ENCODE measurements at regions not wholly inside any gene's neighbourhood (a gene's known extent, or its start where the extent isn't known, plus 50 kb on each side); places are given as distances from the start of the nearest gene placed in this dataset.
"Not testable (repeated sequence)": the region's sequence is repeated elsewhere in the genome, so short reads cannot be mapped to it uniquely, and the experiment has no call there.

DNA sequence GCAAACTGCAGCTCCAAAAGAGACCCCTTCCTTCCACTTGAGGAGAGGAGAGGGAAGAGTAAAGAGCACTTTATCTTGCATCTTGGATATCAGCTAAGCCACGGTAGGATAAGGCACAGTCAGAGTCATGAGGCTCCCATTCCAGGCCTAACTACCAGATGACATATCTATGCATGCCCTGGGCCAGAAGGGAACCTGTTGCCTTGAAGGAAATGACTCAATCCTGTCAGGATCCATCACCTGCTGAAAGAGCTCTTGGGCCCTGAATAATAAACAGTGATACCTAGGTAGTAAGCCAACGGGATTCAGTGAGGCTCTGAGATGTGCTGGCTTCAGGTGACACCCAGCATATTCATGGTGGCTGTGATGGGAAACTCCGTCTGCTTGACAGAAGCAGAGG, 118.5 kb upstream of the EPHA3 start:
- DNase-seq (ENCODE audit: low spot score in 2 of 2) (no peak), FAIRE-seq (no peak)

DNA sequence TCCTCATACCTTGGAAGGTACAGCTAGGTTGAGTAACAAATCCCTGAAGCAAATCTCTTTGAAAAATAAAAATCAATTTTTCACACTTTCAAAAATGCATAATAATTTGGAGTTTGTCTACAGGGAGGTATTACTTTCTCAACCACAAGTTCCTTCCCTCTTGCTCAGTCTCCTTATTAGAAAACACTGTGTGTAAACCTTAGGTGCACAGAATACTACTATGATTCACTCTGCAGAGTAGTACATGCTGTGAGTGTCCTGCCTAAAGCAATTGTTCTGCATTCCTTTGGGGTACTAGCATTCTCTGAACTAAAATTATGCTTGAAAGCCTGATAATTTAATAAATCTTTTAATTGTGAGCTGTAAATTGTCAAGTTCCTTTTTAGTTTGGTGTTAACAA, 115.9 kb upstream of the EPHA3 start:
- DNase-seq (ENCODE audit: low spot score in 2 of 2) (no peak), FAIRE-seq (no peak)

DNA sequence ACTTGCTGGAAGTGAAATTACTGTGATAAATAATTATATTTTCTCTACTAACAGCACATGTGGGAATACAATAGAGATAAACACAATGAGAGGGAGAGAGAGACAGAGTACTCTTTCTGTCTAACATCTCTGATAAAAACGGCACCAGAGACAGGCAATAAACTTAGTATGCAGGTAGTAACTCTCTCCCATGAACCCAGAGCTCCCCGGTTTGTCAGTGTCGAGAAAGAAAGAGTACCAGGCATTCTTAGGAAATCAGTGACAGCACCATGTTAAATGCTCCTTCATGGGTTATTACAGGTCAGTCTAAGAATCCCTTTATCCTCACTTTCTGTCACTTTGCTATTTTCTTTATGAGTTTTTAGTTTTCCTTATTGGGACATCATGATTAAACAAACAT, 110.7 kb upstream of the EPHA3 start:
- no peak for DNase-seq (ENCODE audit: low spot score in 2 of 2)

DNA sequence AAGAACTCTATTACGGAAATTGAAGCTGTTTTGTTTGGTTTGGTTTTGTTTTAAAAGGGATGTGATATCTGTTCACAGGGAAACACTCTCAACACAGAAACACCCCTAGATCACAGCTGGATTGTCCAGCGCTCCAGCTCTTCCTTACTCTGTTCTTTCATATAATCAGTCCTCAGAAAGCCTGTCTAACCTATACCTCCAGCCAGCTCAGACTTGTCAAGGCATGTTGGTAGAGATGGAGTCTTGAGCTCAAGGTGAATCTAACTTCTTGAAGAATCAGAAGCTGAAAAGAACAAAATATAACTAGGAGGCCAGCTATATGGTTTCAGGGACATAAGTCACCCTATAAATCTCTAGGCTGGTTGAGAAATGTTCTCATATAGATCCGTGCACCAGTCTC, 110.2 kb upstream of the EPHA3 start:
- DNase-seq (ENCODE audit: low spot score in 2 of 2) (no peak), FAIRE-seq (no peak)

More for the DNA sequence above, 110.7 kb upstream of the EPHA3 start:
- no peak for FAIRE-seq

DNA sequence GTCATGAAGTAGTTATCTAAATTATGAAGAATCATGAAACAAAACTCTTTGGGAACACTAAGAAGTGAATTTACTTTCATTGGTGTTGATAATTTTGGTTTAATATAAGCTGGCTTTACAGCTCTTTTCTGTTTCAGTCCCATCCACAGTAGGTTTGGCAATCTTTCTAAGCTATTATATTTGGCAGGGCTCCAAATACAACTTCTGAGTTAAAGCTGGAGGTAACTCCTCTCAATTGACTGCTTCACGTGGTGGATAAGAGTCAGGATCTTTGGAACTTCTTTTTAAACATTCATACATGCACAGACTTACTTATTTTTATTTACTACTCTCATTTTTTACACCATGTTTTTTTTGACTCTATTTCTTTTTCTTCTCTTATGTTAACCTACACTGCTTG, 106.5 kb upstream of the EPHA3 start:
- no peak for DNase-seq (ENCODE audit: low spot score in 2 of 2)
- FAIRE-seq, result no peak

DNA sequence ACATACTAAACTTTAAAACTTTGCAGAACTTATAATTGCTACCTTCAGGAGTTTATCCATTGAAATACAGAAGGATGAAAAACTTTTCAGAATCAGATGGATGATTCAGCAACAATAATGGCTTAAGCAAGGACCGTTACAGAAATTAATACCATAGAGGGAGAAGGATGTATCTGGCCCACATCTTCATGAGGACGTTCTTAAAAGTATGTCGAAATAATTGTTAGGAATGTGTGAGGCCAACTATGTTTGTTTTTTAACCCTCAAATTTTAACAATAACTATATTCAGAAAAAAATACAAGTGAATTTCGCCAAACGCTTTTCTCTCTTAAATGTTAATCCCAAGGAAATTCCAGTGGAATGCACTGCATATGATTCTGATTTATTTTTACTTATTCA, 105.2 kb upstream of the EPHA3 start:
- FAIRE-seq (no peak), DNase-seq (ENCODE audit: low spot score in 2 of 2) (no peak)

DNA sequence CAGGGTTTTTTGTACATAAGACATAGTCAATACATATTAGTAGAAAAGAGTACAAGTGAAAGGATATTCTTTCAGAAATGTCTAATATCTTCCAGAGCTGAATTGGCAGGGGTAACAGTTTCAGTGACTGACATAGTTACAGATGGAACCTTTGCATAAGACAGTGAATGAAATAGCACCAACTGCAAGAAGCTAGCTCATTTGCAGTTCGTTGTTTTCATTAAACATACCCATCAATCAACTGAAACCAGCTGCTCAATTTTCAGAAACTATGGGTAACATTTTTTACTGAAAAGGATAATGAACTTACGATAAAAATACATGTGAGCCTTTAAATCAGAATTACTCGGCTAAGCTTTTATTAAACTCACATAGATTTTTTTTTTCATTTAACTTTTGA, 93.9 kb upstream of the EPHA3 start:
- DNase-seq (ENCODE audit: low spot score in 2 of 2) (no peak), FAIRE-seq (no peak)

DNA sequence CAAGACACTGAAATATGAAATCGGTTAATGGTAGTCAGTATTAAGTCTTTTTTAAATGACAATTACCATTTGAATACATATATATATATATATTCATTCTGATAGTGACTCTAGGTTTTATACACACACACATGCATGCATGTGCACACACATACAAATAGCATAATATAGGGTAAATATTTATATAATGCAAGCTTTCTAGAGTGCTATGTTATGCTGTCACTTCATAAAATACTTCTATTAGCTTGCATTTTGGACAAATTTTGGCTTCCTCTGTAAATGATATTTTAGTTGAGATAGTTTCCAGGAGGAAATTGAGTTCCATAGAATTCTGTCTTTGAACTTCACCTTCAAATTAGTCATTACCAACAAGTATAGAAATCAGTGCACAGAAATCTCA, 89.9 kb upstream of the EPHA3 start:
- FAIRE-seq (no peak), DNase-seq (ENCODE audit: low spot score in 2 of 2) (no peak)

DNA sequence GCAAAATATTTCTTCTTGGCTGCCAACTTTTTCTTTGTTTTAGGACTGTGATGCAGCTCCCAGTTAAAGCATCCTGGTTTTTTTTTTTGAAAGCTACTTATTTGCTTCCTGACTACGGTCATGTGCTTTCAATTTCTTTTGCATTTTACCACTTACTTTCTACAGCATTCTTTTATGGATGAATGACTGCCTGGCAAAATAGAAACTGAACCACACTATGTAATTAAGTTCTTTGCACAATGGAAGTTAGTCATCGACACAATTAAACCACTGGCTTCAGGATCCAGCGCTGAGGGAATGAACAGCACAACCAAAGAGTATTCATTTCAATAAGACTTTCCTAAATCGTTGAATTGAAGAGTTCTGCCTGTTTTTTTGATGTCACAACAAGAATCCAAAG, 82.2 kb upstream of the EPHA3 start:
- no peak for FAIRE-seq

DNA sequence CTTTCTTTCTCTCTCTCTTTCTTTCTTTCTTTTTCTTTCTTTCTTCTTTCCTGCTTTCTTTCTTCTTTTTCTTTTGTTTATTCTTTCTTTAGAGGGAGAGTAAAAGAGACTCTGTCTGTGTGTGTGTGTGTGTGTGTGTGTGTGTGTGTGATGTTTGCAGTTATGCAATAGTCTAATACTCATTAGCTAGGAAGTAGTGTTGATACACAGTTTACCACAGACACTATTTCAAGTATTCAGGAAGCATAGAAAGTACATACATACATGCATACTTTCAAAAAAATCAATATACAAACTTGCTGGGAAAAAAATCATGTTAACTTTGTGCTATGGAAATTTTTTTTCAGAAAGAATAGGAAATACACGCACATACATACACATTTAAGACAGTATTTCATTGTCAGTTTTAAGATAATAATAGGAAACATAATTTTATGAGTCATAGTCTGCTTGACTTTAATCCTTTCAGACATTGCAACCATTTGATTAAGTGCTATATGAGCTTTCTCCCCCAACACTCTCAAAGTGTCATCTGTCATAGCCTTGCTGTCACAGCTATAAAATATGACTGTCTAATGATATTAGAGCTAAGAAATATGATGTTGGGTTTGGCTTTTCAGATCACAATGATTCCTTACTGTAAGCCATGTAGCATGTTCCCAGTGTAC, 74.9 kb upstream of the EPHA3 start:
- DNase-seq (ENCODE audit: low spot score in 2 of 2), result no peak
- no peak for FAIRE-seq

More for the DNA sequence above, 82.2 kb upstream of the EPHA3 start:
- no peak for DNase-seq (ENCODE audit: low spot score in 2 of 2)

DNA sequence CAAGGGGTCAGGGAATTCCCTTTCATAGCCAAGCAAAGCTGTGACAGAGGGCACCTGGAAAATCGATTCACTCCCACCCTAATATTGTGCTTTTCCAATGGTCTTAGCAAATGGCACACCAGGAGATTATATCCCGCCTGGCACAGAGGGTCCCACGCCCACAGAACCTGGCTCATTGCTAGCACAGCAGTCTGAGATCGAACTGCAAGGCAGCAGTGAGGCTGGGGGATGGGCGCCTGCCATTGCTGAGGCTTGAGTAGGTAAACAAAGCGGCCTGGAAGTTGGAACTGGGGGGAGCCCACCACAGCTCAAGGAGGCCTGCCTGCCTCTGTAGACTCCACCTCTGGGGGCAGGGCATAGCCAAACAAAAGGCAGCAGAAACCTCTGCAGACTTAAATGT, 72.7 kb upstream of the EPHA3 start:
- not testable (repeated sequence) for DNase-seq (ENCODE audit: low spot score in 2 of 2); FAIRE-seq

DNA sequence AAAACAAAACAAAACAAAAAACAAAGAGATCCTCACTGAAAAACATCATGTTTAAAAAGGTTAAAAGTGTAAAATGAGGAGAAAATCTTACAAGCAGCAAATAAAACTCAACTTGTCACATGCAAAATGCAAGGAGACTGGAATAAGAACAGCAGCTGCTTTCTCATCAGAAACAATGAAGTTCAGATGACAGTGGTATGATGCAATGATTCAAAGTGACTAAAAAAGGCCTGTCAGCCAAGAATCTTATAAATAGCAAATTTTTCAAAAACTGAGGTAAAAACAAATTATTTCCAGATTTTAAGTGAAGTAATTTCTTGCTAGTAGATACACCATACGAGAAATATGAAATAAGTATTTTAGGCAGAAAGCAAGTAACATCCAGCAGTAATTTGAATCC, 68.6 kb upstream of the EPHA3 start:
- no peak for DNase-seq (ENCODE audit: low spot score in 2 of 2)
- FAIRE-seq, result no peak

DNA sequence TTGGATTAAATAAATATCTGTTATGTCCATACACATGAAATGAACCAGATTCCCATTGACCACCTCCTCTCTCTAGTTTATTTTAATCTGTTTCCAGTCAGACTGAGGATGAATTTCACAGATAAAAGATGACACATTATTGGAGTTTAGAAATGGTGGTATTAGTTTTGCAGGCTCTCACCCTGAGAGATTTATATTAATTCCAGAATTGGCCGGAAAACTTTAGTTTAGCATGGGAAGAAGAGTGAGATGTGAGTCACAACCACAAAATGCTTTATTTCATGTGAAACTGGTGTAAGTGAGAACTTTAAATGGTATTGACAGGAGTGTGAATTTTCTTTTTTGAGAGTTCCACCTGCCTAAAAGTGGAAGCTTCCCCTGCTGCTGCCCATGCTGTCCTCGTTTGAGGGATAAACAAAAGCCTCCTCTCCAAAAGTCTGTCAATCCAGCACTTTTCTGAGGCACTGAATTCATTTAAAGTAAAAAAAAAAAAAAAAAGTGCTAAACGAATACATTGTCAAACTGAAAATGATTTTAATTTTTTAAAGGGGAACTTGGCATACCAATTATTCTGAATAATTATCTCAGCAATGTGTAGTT, 65.1 kb upstream of the EPHA3 start:
- FAIRE-seq (no peak), DNase-seq (ENCODE audit: low spot score in 2 of 2) (no peak)

DNA sequence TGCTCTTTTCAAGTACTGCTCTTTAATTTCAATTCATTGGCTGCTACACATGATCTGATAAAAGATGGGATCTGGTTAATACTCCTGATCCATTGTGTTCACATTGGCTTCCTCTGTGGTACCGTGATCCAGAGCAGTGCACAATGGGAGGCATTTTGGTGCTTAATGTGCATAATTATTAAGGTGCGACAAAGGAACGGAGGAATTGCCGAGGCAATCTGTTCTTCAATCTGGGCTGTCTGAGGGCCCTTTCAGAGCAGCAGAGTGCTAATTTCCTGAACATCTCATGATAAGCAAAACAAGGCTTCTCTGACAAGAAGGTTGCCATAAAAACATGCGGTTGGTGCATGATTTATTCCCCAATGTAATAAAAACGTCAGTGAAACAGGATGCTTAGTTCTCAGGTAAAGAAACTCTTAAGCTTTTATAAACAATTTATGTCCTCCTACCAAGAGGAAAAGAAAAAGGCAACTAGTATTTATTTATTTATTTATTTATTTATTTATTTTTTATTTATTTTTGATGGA, 64.0 kb upstream of the EPHA3 start:
- DNase-seq (ENCODE audit: low spot score in 2 of 2), result no peak
- FAIRE-seq, result no peak

DNA sequence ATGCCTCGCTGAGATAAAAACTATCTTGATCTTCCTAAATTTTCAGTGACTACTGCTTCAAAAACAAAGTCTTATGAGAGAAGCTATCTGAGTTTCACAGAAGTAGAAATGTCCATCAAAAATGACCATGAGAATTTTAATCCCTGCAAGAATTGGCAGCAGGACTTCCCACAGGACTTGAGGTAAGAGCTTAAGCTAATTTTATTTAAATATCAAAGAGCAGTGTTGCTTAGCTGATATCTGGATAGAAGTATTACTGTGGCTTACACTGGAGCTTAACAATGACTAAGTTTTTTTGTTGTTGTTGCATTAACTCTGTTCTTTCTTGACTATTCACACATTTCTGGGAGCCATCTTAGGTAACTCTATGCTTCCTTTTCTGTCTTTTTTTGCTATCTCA, 60.8 kb upstream of the EPHA3 start:
- FAIRE-seq, result no peak
- no peak for DNase-seq (ENCODE audit: low spot score in 2 of 2)

DNA sequence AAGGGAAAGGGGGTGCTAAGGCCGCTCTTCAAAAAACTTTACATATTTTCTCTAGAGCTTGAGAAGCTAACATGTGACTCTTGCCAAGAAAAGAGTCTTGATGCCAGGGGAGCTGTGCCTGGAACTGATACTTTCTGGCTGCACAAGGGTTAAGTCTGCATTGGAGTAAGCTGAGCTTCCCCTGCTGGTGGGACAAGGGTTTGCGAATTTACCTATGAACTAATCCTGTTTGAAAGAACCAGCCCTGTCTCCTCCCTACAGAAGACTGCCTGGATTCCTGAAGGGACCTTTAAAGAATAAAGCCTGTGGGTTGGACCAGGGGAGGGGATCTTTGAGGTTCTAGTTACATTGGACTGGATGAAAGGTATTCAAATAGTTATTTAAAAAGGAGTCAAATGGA, 58.3 kb upstream of the EPHA3 start:
- FAIRE-seq (no peak), DNase-seq (ENCODE audit: low spot score in 2 of 2) (no peak)

DNA sequence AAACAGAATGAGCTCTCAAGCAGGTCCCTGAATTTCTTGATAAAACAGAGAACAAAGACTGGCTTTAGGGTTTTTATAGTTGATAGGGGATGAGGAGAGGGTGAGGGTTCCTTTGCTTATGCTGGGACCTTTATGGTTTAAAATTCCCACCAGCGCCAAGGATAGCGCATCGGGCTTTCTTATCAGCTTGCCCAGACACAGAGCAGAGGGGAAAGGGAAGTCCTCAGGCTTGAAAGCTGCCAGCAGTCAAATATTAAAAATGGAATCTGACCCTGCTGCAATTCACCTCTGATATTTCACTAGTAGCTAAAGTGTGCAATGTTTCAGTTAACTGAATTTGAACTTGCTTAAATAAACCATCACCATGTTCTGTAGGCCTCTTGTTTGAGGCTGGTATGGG, 55.0 kb upstream of the EPHA3 start:
- DNase-seq (ENCODE audit: low spot score in 2 of 2) (no peak), FAIRE-seq (no peak)

DNA sequence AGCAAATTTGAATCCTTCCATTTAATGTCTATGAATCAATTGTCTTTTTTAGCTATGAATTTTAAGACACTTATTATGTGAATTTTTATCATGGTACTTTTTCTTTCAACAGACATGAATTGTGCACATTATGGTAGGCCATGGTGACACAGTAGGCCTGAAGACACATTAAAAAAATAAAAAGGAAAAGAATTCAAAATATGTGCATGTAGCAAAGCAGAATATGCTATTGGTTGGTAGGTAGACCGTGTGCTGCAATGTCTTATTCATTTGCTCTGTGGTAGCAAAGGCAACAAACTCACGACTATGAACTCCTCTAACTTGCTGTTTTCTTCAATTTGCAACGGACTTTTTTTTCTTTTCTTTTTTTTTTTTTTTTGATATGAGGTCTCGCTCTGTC, 50.0 kb upstream of the EPHA3 start:
- FAIRE-seq (no peak), DNase-seq (ENCODE audit: low spot score in 2 of 2) (no peak)
